ENCODE measurements at regions not wholly inside any gene's neighbourhood (a gene's known extent, or its start where the extent isn't known, plus 50 kb on each side); places are given as distances from the start of the nearest gene placed in this dataset.
"Not testable (repeated sequence)": the region's sequence is repeated elsewhere in the genome, so short reads cannot be mapped to it uniquely, and the experiment has no call there.

GRCh38 chr11:81368192-81368591 lies 1365.5 kb downstream of the FAM181B start:
- DNase-seq = no peak

GRCh38 chr11:81365496-81365895 lies 1368.2 kb downstream of the FAM181B start:
- DNase-seq = no peak

- DNase-seq = no peak
Observed at GRCh38 chr11:81359476-81359875, 1374.2 kb downstream of the FAM181B start.

GRCh38 chr11:81345609-81346008 lies 1388.1 kb downstream of the FAM181B start:
- DNase-seq = no peak

GRCh38 chr11:81342966-81343365 lies 1390.7 kb downstream of the FAM181B start:
- DNase-seq = no peak

GRCh38 chr11:81340225-81340624 lies 1393.4 kb downstream of the FAM181B start:
- DNase-seq = no peak

GRCh38 chr11:81339521-81339920 lies 1394.1 kb downstream of the FAM181B start:
- DNase-seq = no peak

GRCh38 chr11:81337756-81338155 lies 1395.9 kb downstream of the FAM181B start:
- no peak for DNase-seq

GRCh38 chr11:81332276-81332675 lies 1401.4 kb downstream of the FAM181B start:
- no peak for DNase-seq

- no peak for DNase-seq
Observed at GRCh38 chr11:81331611-81332235, 1401.9 kb downstream of the FAM181B start.

- DNase-seq = no peak
Observed at GRCh38 chr11:81331088-81331487, 1402.6 kb downstream of the FAM181B start.

- DNase-seq = no peak
Observed at GRCh38 chr11:81303038-81303664, 1430.5 kb downstream of the FAM181B start.

GRCh38 chr11:81301166-81301830 lies 1432.4 kb downstream of the FAM181B start:
- no peak for DNase-seq

GRCh38 chr11:81286959-81287358 lies 1446.7 kb downstream of the FAM181B start:
- DNase-seq = no peak

GRCh38 chr11:81286550-81286949 lies 1447.1 kb downstream of the FAM181B start:
- DNase-seq = no peak

GRCh38 chr11:81280228-81280627 lies 1453.4 kb downstream of the FAM181B start:
- not testable (repeated sequence) for DNase-seq

- DNase-seq = no peak
Observed at GRCh38 chr11:81278991-81279390, 1454.7 kb downstream of the FAM181B start.

GRCh38 chr11:81270686-81271085 lies 1463.0 kb downstream of the FAM181B start:
- no peak for DNase-seq

- DNase-seq = no peak
Observed at GRCh38 chr11:81267246-81267645, 1466.4 kb downstream of the FAM181B start.

- no peak for DNase-seq
Observed at GRCh38 chr11:81259471-81259870, 1474.2 kb downstream of the FAM181B start.

- DNase-seq = no peak
Observed at GRCh38 chr11:81255895-81256294, 1477.8 kb downstream of the FAM181B start.

GRCh38 chr11:81253244-81253643 lies 1480.4 kb downstream of the FAM181B start:
- DNase-seq = no peak

- no peak for DNase-seq
Observed at GRCh38 chr11:81246941-81247340, 1486.7 kb downstream of the FAM181B start.

GRCh38 chr11:81245791-81246190 lies 1487.9 kb downstream of the FAM181B start:
- DNase-seq = no peak

All from stimulated activated naive CD4-positive, alpha-beta T cell (primary cell).